ENCODE measurements at regions not wholly inside any gene's neighbourhood (a gene's known extent, or its start where the extent isn't known, plus 50 kb on each side); places are given as distances from the start of the nearest gene placed in this dataset.
"Not testable (repeated sequence)": the region's sequence is repeated elsewhere in the genome, so short reads cannot be mapped to it uniquely, and the experiment has no call there.

DNA sequence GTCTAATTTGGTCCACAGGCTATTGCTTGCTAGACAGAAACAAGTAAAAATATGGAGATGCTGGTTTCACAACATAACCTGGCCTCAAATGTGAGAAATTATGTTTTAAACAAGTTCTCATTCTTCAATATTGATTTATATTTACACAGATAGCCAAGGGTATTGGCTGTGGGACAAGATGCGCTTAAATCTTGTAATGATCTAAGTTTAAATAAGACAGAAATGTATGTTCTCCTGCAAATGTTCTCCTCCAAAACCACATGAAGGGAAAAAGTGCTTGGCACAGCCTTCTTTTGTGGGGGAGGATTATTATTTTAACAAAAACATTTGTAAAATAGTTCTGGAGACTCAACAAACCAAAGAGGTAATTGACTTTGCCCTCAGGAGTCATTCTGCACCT is 356.0 kb downstream of the DMAC1 start:
- ATAC-seq (no peak), DNase-seq (no peak)
- H3K4me1 ChIP-seq: no peaks in the 10 kb centered on the region
- no peak overlapping the region for H3K4me3 ChIP-seq
- intact Hi-C loops (cut with DNase I): no loop called here
- H3K36me3 ChIP-seq: no peaks in the 10 kb centered on the region
- no peak overlapping the region for H3K27ac ChIP-seq
- H3K27me3 ChIP-seq: no peaks in the 10 kb centered on the region
- H3K9me3 ChIP-seq: no peaks in the 10 kb centered on the region
- TF ChIP-seq, protein P1, sequence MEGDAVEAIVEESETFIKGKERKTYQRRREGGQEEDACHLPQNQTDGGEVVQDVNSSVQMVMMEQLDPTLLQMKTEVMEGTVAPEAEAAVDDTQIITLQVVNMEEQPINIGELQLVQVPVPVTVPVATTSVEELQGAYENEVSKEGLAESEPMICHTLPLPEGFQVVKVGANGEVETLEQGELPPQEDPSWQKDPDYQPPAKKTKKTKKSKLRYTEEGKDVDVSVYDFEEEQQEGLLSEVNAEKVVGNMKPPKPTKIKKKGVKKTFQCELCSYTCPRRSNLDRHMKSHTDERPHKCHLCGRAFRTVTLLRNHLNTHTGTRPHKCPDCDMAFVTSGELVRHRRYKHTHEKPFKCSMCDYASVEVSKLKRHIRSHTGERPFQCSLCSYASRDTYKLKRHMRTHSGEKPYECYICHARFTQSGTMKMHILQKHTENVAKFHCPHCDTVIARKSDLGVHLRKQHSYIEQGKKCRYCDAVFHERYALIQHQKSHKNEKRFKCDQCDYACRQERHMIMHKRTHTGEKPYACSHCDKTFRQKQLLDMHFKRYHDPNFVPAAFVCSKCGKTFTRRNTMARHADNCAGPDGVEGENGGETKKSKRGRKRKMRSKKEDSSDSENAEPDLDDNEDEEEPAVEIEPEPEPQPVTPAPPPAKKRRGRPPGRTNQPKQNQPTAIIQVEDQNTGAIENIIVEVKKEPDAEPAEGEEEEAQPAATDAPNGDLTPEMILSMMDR (IDR thresholded peaks at IDR 0.05): no peak

DNA sequence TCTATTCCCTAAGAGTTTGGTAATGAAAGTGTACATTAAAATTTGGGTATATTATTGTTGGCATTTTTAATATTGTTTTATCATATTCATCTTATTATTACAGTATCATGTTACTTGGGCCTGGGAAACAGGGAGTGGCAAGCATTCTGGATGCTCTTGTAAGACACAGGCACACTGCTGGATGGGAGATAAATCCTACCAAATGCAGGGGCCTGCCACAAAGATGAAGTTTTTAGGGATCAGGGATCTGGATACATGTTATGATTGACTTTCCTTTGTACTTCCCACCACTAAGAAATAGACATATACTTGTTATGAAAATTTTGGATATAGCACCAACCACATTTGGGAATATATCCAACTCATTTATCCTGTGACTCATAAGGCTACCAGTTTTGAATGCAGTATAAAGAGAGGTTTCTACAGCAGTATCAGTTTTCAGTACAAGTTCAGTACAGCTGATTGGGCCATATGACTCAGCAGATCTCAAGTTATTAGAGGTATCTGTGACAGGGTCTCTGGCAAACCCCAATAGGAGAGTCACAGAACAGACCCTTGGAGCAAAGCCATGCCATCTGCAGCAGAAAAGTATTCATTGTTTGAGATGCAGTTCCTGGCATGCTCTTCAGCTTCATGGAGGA is 360.1 kb downstream of the DMAC1 start:
- no peak overlapping the region for H3K4me3 ChIP-seq
- no peak for ATAC-seq
- H3K36me3 ChIP-seq: no peaks in the 10 kb centered on the region
- H3K27ac ChIP-seq: no peak overlapping the region
- H3K4me1 ChIP-seq: no peaks in the 10 kb centered on the region
- intact Hi-C loops (cut with DNase I): no loop called here
- TF ChIP-seq, protein P1 (IDR thresholded peaks at IDR 0.05): no peak
- no peaks in the 10 kb centered on the region for H3K27me3 ChIP-seq
- H3K9me3 ChIP-seq: no peaks in the 10 kb centered on the region
- DNase-seq: no peak

DNA sequence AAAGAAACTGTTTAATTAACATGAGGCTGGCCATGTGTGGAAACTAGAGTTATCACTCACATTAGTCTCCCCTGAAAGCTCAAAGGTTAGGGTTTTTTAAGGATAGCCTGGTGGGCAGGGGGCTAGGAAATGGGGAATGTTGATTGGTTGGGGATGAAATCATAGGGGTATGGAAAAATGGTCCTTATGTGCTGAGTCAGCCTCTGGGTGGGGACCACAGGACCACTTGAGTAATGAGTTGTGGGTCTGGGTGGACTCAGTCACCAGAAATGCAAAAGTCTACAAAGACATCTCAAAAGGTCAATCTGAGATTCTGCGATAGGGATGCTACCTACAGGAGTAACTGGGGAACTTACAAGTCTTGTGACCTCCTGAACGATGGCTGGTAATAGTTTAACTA is 362.8 kb downstream of the DMAC1 start:
- TF ChIP-seq, protein P1 (IDR thresholded peaks at IDR 0.05): no peak
- Histone ChIP-seq H3K4me3 (no peak overlapping the region), H3K9me3 (peaks cover 3% of the 10 kb centered on the region), H3K27me3 (no peaks in the 10 kb centered on the region), H3K36me3 (no peaks in the 10 kb centered on the region), H3K4me1 (no peaks in the 10 kb centered on the region), H3K27ac (no peak overlapping the region)
- DNase-seq: no peak
- intact Hi-C loops (cut with DNase I): no loop called here
- no peak for ATAC-seq

- Histone ChIP-seq H3K27ac (no peak overlapping the region), H3K4me3 (no peak overlapping the region), H3K4me1 (no peaks in the 10 kb centered on the region), H3K9me3 (peaks cover 7% of the 10 kb centered on the region), H3K36me3 (no peaks in the 10 kb centered on the region), H3K27me3 (no peaks in the 10 kb centered on the region)
- ATAC-seq (peak; percentile 34), DNase-seq (no peak)
- TF ChIP-seq, protein P1 (IDR thresholded peaks at IDR 0.05): no peak
- intact Hi-C loops (cut with DNase I): no loop called here
These were observed 365.9 kb downstream of the DMAC1 start for GRCh38 chr9:7433508-7434292.

DNA sequence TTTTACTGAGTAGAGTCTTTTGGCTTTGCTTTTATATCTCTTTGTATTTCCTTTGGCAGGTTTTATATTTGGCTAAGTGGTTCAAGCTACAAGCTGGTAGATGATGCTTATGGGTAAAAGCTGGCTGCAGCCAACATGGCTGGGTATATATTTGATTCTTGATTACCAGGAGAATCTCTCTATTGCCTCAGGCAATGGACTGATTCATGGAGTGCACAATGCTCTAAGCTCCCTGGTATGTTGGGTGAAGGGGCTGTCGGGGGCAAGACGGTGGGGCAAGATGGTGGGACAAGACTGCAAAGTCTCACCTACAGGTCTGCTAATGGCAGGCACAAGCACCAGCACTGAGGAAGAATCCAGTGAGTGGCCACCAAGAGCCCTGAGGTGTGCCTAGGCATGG is 366.6 kb downstream of the DMAC1 start:
- intact Hi-C loops (cut with DNase I): no loop called here
- TF ChIP-seq, protein P1 (IDR thresholded peaks at IDR 0.05): no peak
- DNase-seq (no peak), ATAC-seq (no peak)
- Histone ChIP-seq H3K4me1 (no peaks in the 10 kb centered on the region), H3K36me3 (no peaks in the 10 kb centered on the region), H3K27ac (no peak overlapping the region), H3K4me3 (no peak overlapping the region), H3K27me3 (no peaks in the 10 kb centered on the region), H3K9me3 (peaks cover 7% of the 10 kb centered on the region)

DNA sequence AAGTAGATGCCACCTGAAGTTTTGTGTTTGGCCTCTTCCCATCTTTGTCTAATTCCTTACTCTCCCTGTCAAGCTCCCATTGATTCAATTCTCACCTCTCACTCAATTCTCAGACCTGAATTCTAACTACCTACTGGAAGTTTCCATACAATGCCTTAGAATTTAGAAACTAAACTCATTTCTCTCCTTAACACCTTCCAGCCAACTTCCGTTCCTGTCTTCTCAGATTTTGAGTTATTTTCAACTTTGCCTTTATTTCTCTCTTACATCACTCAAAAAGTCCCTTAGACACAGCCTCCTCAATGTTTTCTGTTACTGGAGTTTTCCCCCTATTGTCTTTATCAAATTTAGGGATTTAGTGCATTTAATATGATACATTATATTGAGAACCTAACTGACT is 382.2 kb downstream of the DMAC1 start:
- H3K27me3 ChIP-seq; H3K4me1 ChIP-seq; H3K9me3 ChIP-seq; H3K27ac ChIP-seq; H3K4me3 ChIP-seq; DNase-seq; ATAC-seq; intact Hi-C loops (cut with DNase I); H3K36me3 ChIP-seq: not testable (repeated sequence)
